H1 (cell line): ENCODE measurements at regions not wholly inside any gene's neighbourhood (a gene's known extent, or its start where the extent isn't known, plus 50 kb on each side); places are given as distances from the start of the nearest gene placed in this dataset.
A peak's percentile ranks its signal among the peaks of the same experiment; 100 is the strongest.

Experiments
- CTCF ChIA-PET: fragments of 300-600 bp; sonication (Branson Sonifier 250); formaldehyde crosslinking; loops from one replicate; lab custom pipeline; 2021; ENCODE audit not compliant: partially characterized antibody; lab: Charles Lee
- POLR2A ChIA-PET: fragments of 300-600 bp; sonication (Branson Sonifier 250); formaldehyde crosslinking; loops from one replicate; lab custom pipeline; 2021; ENCODE audit warnings: inconsistent platforms; ENCODE audit not compliant: partially characterized antibody; lab: Charles Lee
- DNase-seq, 2 experiments: peaks; one replicate each; pipeline versions ENCODE4 v3.0.0 to v3.0.0-alpha.2; 2010 to 2022; ENCODE audit warnings: low spot score in 2 of 2, low read depth in 1 of 2, mixed read lengths in 1 of 2
- FAIRE-seq: peaks from 2 replicates; lab custom pipeline; 2011; peaks lifted over from hg19 to GRCh38; lab: Jason Lieb, UNC
- H2AFZ ChIP-seq: 2 replicates; pipeline ENCODE4 v1.8.1; 2012; ENCODE audit warnings: low read length, inconsistent platforms
- H2AK5ac ChIP-seq: 2 replicates; pipeline ENCODE4 v1.6.1; 2013; ENCODE audit warnings: low read depth, low read length
- H2BK120ac ChIP-seq: replicated peaks from 2 replicates; pipeline ENCODE3; 2013; ENCODE audit warnings: low read depth, low read length, inconsistent platforms
- H2BK12ac ChIP-seq: 2 replicates; pipeline ENCODE4 v1.6.1; 2013; ENCODE audit warnings: low read depth, low read length
- H2BK15ac ChIP-seq: 2 replicates; pipeline ENCODE4 v1.6.1; 2013; ENCODE audit warnings: low read length
- H2BK20ac ChIP-seq: 2 replicates; pipeline ENCODE4 v1.6.1; 2013; ENCODE audit warnings: low read length
- H2BK5ac ChIP-seq: 2 replicates; pipeline ENCODE4 v1.6.1; 2013; ENCODE audit warnings: low read depth, low read length
- H3K14ac ChIP-seq: 2 replicates; pipeline ENCODE4 v1.6.1; 2013; ENCODE audit warnings: inconsistent platforms; ENCODE audit not compliant: insufficient read length
- H3K18ac ChIP-seq: 2 replicates; pipeline ENCODE4 v1.6.1; 2013; ENCODE audit warnings: low read length; ENCODE audit errors: extremely low read depth
- H3K23ac ChIP-seq: 2 replicates; pipeline ENCODE4 v1.6.1; 2013; ENCODE audit warnings: inconsistent platforms; ENCODE audit not compliant: insufficient read length
- H3K23me2 ChIP-seq: 2 replicates; pipeline ENCODE4 v1.6.1; 2013; ENCODE audit warnings: low read depth, low read length
- H3K27ac ChIP-seq: 2 replicates; pipeline ENCODE4 v1.6.1; 2011; ENCODE audit warnings: low read depth, low read length, inconsistent platforms
- H3K27me3 ChIP-seq, 4 experiments: replicated peaks in 1 of 4; 1 replicate in 1 of 4; 2 replicates in 3 of 4; pipeline versions ENCODE4 v1.6.1 to v1.8.1; 2011 to 2013; ENCODE audit warnings: low read length in 3 of 4, mild to moderate bottlenecking in 3 of 4, inconsistent platforms in 2 of 4, mixed read lengths in 2 of 4, moderate library complexity in 1 of 4; ENCODE audit not compliant: control insufficient read depth in 3 of 4, insufficient read depth in 3 of 4; ENCODE audit errors: extremely low read depth in 1 of 4
- H3K36me3 ChIP-seq, 4 experiments: 2 replicates each; pipeline versions ENCODE4 v1.6.1 to v1.8.1; 2011 to 2013; ENCODE audit warnings: mild to moderate bottlenecking in 4 of 4, low read length in 3 of 4, moderate library complexity in 2 of 4, control low read depth in 1 of 4, inconsistent platforms in 1 of 4; ENCODE audit not compliant: insufficient read depth in 4 of 4, control insufficient read depth in 2 of 4
- H3K4ac ChIP-seq: replicated peaks from 2 replicates; pipeline ENCODE3; 2013; ENCODE audit warnings: low read length, low read depth, mixed read lengths, inconsistent platforms; ENCODE audit not compliant: insufficient read length
- H3K4me1 ChIP-seq, 4 experiments: replicated peaks in 1 of 4; 1 replicate in 1 of 4; 2 replicates in 3 of 4; pipeline versions ENCODE4 v1.6.1 to v1.8.1; 2011 to 2013; ENCODE audit warnings: low read length in 3 of 4, inconsistent platforms in 2 of 4, mixed read lengths in 1 of 4; ENCODE audit not compliant: insufficient read depth in 4 of 4, control insufficient read depth in 3 of 4
- H3K4me2 ChIP-seq, 2 experiments: 2 replicates each; pipeline versions ENCODE4 v1.6.1 to v1.8.1; 2011 to 2013; ENCODE audit warnings: low read depth in 2 of 2, low read length in 2 of 2, control low read depth in 1 of 2, inconsistent platforms in 1 of 2, mild to moderate bottlenecking in 1 of 2; ENCODE audit not compliant: insufficient read depth in 1 of 2
- H3K4me3 ChIP-seq, 4 experiments: fragments of 200-600, 300-600 bp in 1 of 4; sonication (generic), shearing (Covaris generic), sonication (Bioruptor Twin) in 1 of 4; 2 replicates each; pipeline versions ENCODE4 v1.5.1 to v1.8.1; 2011 to 2016; ENCODE audit warnings: low read length in 4 of 4, low read depth in 3 of 4, control low read depth in 2 of 4, inconsistent platforms in 2 of 4, mild to moderate bottlenecking in 2 of 4, mixed read lengths in 1 of 4, moderate library complexity in 1 of 4; ENCODE audit not compliant: insufficient read depth in 2 of 4; ENCODE audit errors: extremely low read depth in 1 of 4
- H3K56ac ChIP-seq: replicated peaks from 2 replicates; pipeline ENCODE3; 2013; ENCODE audit warnings: low read depth, mild to moderate bottlenecking, mixed read lengths, low read length, inconsistent platforms; ENCODE audit not compliant: insufficient read length
- H3K79me1 ChIP-seq: 2 replicates; pipeline ENCODE4 v1.6.1; 2013; ENCODE audit warnings: low read depth, low read length, control low read depth
- H3K79me2 ChIP-seq, 2 experiments: 2 replicates each; pipeline versions ENCODE4 v1.6.1 to v1.8.1; 2012 to 2013; ENCODE audit warnings: low read length in 2 of 2, mild to moderate bottlenecking in 2 of 2, inconsistent platforms in 1 of 2; ENCODE audit not compliant: insufficient read depth in 2 of 2, control insufficient read depth in 1 of 2
- H3K9ac ChIP-seq, 4 experiments: replicated peaks in 1 of 4; 1 replicate in 1 of 4; 2 replicates in 3 of 4; pipeline versions ENCODE4 v1.6.1 to v1.8.1; 2011 to 2013; ENCODE audit warnings: low read depth in 3 of 4, low read length in 3 of 4, control low read depth in 2 of 4, mild to moderate bottlenecking in 2 of 4, moderate library complexity in 2 of 4, inconsistent platforms in 1 of 4; ENCODE audit errors: extremely low read depth in 1 of 4
- H3K9me3 ChIP-seq, 2 experiments: 2 replicates each; pipeline versions ENCODE4 v1.6.1 to v1.8.1; 2012 to 2013; ENCODE audit warnings: mild to moderate bottlenecking in 2 of 2, moderate library complexity in 2 of 2, control low read depth in 1 of 2, inconsistent platforms in 1 of 2, low read depth in 1 of 2, low read length in 1 of 2, mixed read lengths in 1 of 2; ENCODE audit not compliant: insufficient read depth in 2 of 2
- H4K20me1 ChIP-seq, 2 experiments: replicated peaks in 1 of 2; 2 replicates each; pipeline versions ENCODE3 to v1.8.1; 2011 to 2013; ENCODE audit warnings: inconsistent platforms in 2 of 2, low read length in 2 of 2, mild to moderate bottlenecking in 1 of 2; ENCODE audit not compliant: insufficient read depth in 2 of 2, control insufficient read depth in 1 of 2
- H4K5ac ChIP-seq: 2 replicates; pipeline ENCODE4 v1.6.1; 2013; ENCODE audit warnings: low read length, low read depth, mixed read lengths, inconsistent platforms; ENCODE audit not compliant: insufficient read length
- H4K8ac ChIP-seq: 2 replicates; pipeline ENCODE4 v1.8.0; 2013; ENCODE audit warnings: mild to moderate bottlenecking, moderate library complexity, low read length, inconsistent platforms; ENCODE audit not compliant: insufficient read depth; ENCODE audit errors: extremely low read depth
- H4K91ac ChIP-seq: replicated peaks from 2 replicates; pipeline ENCODE3; 2013; ENCODE audit warnings: low read length, mixed read lengths, inconsistent platforms; ENCODE audit not compliant: insufficient read length
- ATF3 ChIP-seq: IDR thresholded peaks from 2 replicates; pipeline ENCODE4 v1.6.1; 2011; ENCODE audit warnings: low read depth, mild to moderate bottlenecking, low read length; ENCODE audit not compliant: insufficient read depth
- BCL11A ChIP-seq, 2 experiments: IDR thresholded peaks; one replicate each; pipeline ENCODE4 v1.6.1; 2011; ENCODE audit warnings: low read depth in 2 of 2, low read length in 2 of 2, mild to moderate bottlenecking in 2 of 2
- CBX8 ChIP-seq: fragments of 300-800, 300-1000 bp; sonication (generic); IDR thresholded peaks from 2 replicates; pipeline ENCODE4 v1.7.1; 2016; ENCODE audit warnings: low read depth, low read length, borderline replicate concordance
- CEBPB ChIP-seq: IDR thresholded peaks from 2 replicates; pipeline ENCODE4 v1.6.1; 2012; ENCODE audit warnings: low read depth, low read length
- CHD2 ChIP-seq: IDR thresholded peaks from 2 replicates; pipeline ENCODE4 v1.6.1; 2012; ENCODE audit warnings: low read length, improper control_type of control experiment
- CREB1 ChIP-seq: IDR thresholded peaks from 2 replicates; pipeline ENCODE4 v1.6.1; 2012; ENCODE audit warnings: inconsistent platforms
- EZH2 ChIP-seq: fragments of 200-600 bp; sonication (generic); IDR thresholded peaks from 2 replicates; pipeline ENCODE4 v1.7.1; 2012; ENCODE audit warnings: low read depth, mild to moderate bottlenecking, moderate library complexity, low read length, inconsistent platforms; ENCODE audit not compliant: severe bottlenecking
- GTF2F1 ChIP-seq: IDR thresholded peaks from 2 replicates; pipeline ENCODE4 v1.6.1; 2012; ENCODE audit warnings: low read depth, low read length, improper control_type of control experiment, borderline replicate concordance
- SAP30 ChIP-seq: fragments of 300-600 bp; sonication (generic); IDR thresholded peaks from 2 replicates; pipeline ENCODE4 v1.7.1; 2012; ENCODE audit warnings: low read length, moderate library complexity, mild to moderate bottlenecking, inconsistent platforms; ENCODE audit not compliant: insufficient read depth, insufficient replicate concordance
- SIRT6 ChIP-seq: IDR thresholded peaks from one replicate; pipeline ENCODE4 v1.7.1; 2012; ENCODE audit warnings: low read length, inconsistent platforms
- SIX5 ChIP-seq: IDR thresholded peaks from 2 replicates; pipeline ENCODE4 v1.6.1; 2011; ENCODE audit warnings: mild to moderate bottlenecking, low read depth, low read length
- SP2 ChIP-seq: IDR thresholded peaks from 2 replicates; pipeline ENCODE4 v1.6.1; 2012; ENCODE audit warnings: mild to moderate bottlenecking, low read length, inconsistent platforms
- TAF1 ChIP-seq: IDR thresholded peaks from 2 replicates; pipeline ENCODE4 v1.6.1; 2011; ENCODE audit warnings: mild to moderate bottlenecking, low read depth, low read length
- TCF12 ChIP-seq: IDR thresholded peaks from 2 replicates; pipeline ENCODE4 v1.6.1; 2011; ENCODE audit warnings: low read depth, mild to moderate bottlenecking, low read length
- TEAD4 ChIP-seq: IDR thresholded peaks from 2 replicates; pipeline ENCODE4 v1.6.1; 2012; ENCODE audit warnings: low read depth, low read length, inconsistent platforms, mixed read lengths
- WGBS, 2 experiments: shearing (Covaris generic) in 1 of 2; methylation state at CpG; one replicate each; pipeline versions ENCODE4 v1.1.6 to v1.1.7; 2013 to 2015; ENCODE audit warnings: low lambda C conversion rate in 2 of 2, mixed read lengths in 2 of 2, inconsistent platforms in 1 of 2, low coverage in 1 of 2, missing lambda C conversion rate in 1 of 2; ENCODE audit not compliant: insufficient replicate concordance in 2 of 2, insufficient coverage in 1 of 2, insufficient read length in 1 of 2; ENCODE audit errors: extremely low coverage in 1 of 2, missing lambda C conversion rate in 1 of 2; 5-methylcytosine and 5-hydroxymethylcytosine counted together

GRCh38 chr17:72379516-72379915 is 258.7 kb downstream of the SOX9 start:
- Histone ChIP-seq H2AK5ac (no peak overlapping the region), H2BK12ac (peak overlapping the region; percentile 50; the same call in 1 of the 2 replicates), H2BK120ac (no peak overlapping the region), H3K27ac (no peak overlapping the region), H3K4me3 (no peak overlapping the region), H3K9me3 (no peaks in the 10 kb centered on the region), H3K36me3 (no peaks in the 10 kb centered on the region), H2BK20ac (peak overlapping the region; percentile 48; the same call in 1 of the 2 replicates), H3K14ac (no peak overlapping the region), H4K91ac (peak overlapping the region; percentile 38), H3K56ac (no peak overlapping the region), H3K23ac (no peak overlapping the region), H2BK15ac (no peak overlapping the region), H3K9ac (no peak overlapping the region), H4K20me1 (no peaks in the 10 kb centered on the region), H3K4me2 (no peak overlapping the region), H3K18ac (no peak overlapping the region), H2BK5ac (no peak overlapping the region), H3K79me2 (no peaks in the 10 kb centered on the region), H3K79me1 (no peaks in the 10 kb centered on the region), H2AFZ (no peak overlapping the region), H3K4ac (no peak overlapping the region), H3K4me1 (peaks cover 5 to 27% (median 14%) of the 10 kb centered on the region in 4 experiments), H4K5ac (no peak overlapping the region), H3K27me3 (no peaks in the 10 kb centered on the region; a peak in 2 of 7 replicates), H3K23me2 (no peaks in the 10 kb centered on the region; the same call in 1 of the 2 replicates), H4K8ac (peak overlapping the region; percentile 45; the same call in 1 of the 2 replicates)
- FAIRE-seq (no peak), DNase-seq (no peak)
- POLR2A ChIA-PET = no interaction called here
- WGBS, 2 experiments = 87% methylated on average over 11 of the region's 11 CpGs; no CpG with 5 or more reads in 1 of the 2 experiments
- CTCF ChIA-PET = interaction anchor here (1.2 to 1.4 kb wide), 2 partner anchors 10 to 281 kb away, joined by 3 read pairs; no protein-coding TSS in a partner anchor
- TF ChIP-seq TEAD4 (no peak), TCF12 (no peak), BCL11A (IDR thresholded peaks at IDR 0.05; ENCODE audit: low read depth in 2 of 2, low read length in 2 of 2) (no peak), CHD2 (no peak), CBX8 (no peak), CEBPB (no peak), GTF2F1 (no peak), CREB1 (no peak), TAF1 (no peak), SP2 (no peak), SIRT6 (no peak), SIX5 (no peak), EZH2 (no peak), SAP30 (no peak), ATF3 (no peak)
